ENCODE measurements at regions not wholly inside any gene's neighbourhood (a gene's known extent, or its start where the extent isn't known, plus 50 kb on each side); places are given as distances from the start of the nearest gene placed in this dataset.

DNA sequence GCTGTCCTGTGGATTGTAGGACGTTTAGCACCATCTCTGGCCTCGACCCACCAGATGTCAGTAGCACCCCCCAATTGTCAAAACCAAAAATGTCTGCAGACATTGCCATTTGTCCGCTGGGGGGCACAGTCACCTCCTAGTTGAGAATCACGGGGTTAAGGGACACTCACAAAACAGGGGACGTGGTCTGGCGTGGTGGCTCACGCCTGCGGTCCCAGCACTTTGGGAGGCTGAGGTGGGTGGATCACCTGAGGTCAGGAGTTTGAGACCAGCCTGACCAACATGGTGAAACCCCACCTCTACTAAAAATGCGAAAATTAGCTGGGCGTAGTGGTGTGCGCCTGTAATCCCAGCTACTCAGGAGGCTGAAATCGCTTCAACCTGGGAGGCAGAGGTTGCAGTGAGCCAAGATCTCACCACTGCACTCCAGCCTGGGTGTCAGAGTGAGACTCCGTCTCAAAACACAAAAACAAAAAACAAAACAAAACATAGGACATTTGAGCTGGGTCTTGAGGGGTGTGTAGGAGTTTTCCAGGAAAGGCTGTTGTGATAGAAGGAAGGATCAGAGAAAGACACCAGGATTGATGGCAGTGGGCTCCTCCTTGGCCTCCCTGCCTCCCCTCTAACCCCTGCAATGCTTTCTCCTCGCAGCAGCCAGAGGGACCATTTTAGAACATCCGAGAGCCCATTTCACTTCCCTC lies 171.8 kb upstream of the GSE1 start:
- TF ChIP-seq, protein P1, sequence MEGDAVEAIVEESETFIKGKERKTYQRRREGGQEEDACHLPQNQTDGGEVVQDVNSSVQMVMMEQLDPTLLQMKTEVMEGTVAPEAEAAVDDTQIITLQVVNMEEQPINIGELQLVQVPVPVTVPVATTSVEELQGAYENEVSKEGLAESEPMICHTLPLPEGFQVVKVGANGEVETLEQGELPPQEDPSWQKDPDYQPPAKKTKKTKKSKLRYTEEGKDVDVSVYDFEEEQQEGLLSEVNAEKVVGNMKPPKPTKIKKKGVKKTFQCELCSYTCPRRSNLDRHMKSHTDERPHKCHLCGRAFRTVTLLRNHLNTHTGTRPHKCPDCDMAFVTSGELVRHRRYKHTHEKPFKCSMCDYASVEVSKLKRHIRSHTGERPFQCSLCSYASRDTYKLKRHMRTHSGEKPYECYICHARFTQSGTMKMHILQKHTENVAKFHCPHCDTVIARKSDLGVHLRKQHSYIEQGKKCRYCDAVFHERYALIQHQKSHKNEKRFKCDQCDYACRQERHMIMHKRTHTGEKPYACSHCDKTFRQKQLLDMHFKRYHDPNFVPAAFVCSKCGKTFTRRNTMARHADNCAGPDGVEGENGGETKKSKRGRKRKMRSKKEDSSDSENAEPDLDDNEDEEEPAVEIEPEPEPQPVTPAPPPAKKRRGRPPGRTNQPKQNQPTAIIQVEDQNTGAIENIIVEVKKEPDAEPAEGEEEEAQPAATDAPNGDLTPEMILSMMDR (IDR thresholded peaks at IDR 0.05; ENCODE audit: low read depth, low read length), result no peak
- no peak overlapping the region for H3K4me3 ChIP-seq (ENCODE audit: low read depth, low read length)
- DNase-seq (ENCODE audit: low read depth, low spot score), result no peak
- in situ Hi-C loops (cut with HindIII; ENCODE audit: low sequenced_read_pairs), result no loop called here

DNA sequence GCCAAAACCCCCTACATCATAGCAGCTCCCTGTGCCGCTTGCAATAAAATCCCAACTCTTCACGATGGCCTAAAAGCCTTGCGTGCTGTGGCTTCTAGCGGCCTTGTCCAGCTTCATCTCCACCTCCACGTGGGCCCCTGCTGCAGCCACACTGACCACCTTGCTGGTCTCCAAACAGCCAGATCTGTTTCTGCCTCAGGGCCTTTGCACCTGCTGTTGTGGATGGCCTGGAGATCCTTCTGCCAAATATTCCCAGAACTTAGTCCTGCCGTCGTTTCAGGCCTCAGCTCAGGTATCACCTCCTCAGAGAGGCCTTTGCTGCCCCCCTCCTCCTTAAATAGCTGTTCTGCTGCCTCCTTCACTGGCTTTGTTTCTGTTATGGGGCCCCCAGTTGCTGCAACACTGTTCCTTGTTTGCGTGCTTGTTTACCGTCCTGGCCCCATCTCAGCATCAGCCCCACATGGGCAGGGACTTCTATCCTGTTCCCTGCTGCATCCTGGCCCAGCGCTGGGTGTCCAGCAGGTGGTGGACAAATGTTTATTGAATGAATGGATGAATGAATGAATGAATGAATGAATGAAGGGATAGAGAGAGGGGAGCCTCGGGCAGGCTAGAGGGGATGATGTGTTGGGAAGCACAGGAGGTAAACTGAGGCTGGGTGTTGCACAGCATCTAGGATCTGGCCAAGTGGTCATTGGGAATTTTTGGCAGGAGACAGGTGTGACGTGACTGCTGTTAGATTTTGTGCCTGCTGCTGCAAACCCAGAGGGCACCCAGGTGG lies 171.0 kb upstream of the GSE1 start:
- DNase-seq (ENCODE audit: low read depth, low spot score), result no peak
- TF ChIP-seq, protein P1 (IDR thresholded peaks at IDR 0.05; ENCODE audit: low read depth, low read length), result no peak
- H3K4me3 ChIP-seq (ENCODE audit: low read depth, low read length), result no peak overlapping the region
- in situ Hi-C loops (cut with HindIII; ENCODE audit: low sequenced_read_pairs), result no loop called here

DNA sequence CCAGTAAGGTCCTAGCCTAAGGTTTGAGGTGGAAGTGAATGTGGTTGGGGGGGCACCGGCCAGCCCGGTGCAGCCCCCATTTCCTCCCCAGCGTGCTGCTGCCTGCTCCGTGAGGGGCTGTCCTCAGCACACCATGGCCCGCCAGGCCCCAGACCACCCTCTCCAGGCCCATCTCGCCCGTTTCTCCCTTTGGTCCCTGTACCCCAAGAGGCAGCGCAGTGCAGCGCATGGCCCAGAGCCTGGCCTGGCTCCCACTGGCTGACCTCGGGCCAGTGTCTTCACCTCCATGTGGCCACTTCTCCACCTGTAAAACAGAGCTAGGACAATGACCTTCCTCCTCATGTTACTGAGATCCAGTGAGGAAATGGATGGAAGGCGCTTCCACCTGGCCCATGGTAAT lies 170.0 kb upstream of the GSE1 start:
- no peak overlapping the region for H3K4me3 ChIP-seq (ENCODE audit: low read depth, low read length)
- in situ Hi-C loops (cut with HindIII; ENCODE audit: low sequenced_read_pairs), result no loop called here
- TF ChIP-seq, protein P1 (IDR thresholded peaks at IDR 0.05; ENCODE audit: low read depth, low read length), result no peak
- DNase-seq (ENCODE audit: low read depth, low spot score), result no peak

DNA sequence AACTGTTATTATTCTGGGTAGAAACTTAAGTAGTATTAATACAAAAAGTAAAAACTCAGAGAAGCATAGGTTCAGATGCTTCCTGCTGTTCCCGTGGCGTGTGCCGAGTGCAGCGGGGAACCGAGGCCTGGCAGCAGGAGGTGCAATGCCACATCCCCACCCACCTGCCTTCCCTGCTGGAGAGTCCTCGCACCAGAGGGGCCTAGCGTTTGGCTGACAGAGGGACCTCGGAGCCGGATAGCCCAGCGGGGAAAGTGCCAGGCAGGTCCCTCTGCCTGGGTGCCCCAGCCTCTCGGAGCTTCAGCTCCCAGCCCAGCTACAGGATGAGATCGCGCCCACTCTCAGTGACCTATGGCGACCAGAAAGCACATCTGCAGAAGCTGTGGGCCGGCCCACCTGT lies 169.6 kb upstream of the GSE1 start:
- no peak overlapping the region for H3K4me3 ChIP-seq (ENCODE audit: low read depth, low read length)
- DNase-seq (ENCODE audit: low read depth, low spot score), result no peak
- in situ Hi-C loops (cut with HindIII; ENCODE audit: low sequenced_read_pairs), result no loop called here
- TF ChIP-seq, protein P1 (IDR thresholded peaks at IDR 0.05; ENCODE audit: low read depth, low read length), result no peak

DNA sequence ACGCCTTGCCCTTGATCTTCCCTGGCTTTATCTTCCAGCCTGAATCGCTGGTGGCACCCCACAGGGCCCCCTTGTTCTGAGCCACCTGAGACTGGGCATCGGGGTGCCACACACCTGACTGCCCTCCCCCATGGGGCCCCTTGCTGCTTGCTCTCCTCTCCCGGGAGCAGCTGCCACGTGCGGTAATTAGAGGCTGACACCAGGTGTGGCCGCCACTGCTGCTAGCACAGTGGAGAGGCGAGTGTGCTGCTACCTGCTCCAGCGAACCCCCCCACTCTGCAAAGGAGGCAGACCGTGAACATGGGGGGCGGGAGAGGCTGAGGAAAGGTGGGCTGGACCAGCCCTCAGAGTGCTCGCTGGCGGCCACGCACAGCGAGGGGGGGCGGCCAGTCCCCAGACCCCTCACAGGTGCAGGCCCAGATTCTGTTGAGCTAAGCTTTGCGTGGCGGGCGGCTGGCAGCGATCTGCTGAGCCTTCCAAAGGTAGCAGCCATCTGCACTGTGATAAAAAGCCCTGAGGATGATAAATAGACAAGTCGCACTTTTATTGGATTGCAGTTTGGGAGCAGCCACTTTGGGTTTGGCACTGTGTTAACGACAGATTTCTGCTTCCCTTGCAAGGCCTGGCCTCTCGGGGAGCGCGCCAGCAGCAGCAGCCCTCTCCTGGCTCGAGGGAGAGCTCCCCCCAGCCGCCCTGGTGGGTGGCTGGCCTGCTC lies 167.9 kb upstream of the GSE1 start:
- no peak overlapping the region for H3K4me3 ChIP-seq (ENCODE audit: low read depth, low read length)
- DNase-seq (ENCODE audit: low read depth, low spot score), result no peak
- TF ChIP-seq, protein P1 (IDR thresholded peaks at IDR 0.05; ENCODE audit: low read depth, low read length), result no peak
- in situ Hi-C loops (cut with HindIII; ENCODE audit: low sequenced_read_pairs), result no loop called here

DNA sequence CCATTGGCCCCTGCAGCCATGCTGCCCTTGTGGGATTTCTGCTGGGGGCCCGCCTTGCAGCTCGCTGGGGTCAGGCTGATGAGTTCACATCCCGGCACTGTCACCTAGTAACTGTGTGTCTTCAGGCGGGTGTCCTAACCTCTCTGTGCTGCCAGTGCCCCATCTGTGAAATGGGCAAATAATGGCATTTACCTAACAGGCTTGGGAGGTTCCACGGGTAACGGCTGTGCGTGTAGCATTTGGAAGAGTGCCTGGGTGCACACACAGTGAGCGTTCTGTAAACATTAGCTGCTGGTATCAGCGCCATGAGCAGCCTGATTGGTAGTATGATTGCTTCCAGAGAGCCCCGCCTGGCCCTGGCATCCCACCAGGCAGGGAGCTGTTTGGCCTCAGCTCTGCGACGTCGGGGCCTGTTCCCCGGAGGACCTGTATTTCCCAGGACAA lies 167.3 kb upstream of the GSE1 start:
- in situ Hi-C loops (cut with HindIII; ENCODE audit: low sequenced_read_pairs), result no loop called here
- H3K4me3 ChIP-seq (ENCODE audit: low read depth, low read length), result no peak overlapping the region
- TF ChIP-seq, protein P1 (IDR thresholded peaks at IDR 0.05; ENCODE audit: low read depth, low read length), result no peak
- DNase-seq (ENCODE audit: low read depth, low spot score), result no peak

Measured in astrocyte of the spinal cord (primary cell).